ENCODE measurements at regions not wholly inside any gene's neighbourhood (a gene's known extent, or its start where the extent isn't known, plus 50 kb on each side); places are given as distances from the start of the nearest gene placed in this dataset.

DNA sequence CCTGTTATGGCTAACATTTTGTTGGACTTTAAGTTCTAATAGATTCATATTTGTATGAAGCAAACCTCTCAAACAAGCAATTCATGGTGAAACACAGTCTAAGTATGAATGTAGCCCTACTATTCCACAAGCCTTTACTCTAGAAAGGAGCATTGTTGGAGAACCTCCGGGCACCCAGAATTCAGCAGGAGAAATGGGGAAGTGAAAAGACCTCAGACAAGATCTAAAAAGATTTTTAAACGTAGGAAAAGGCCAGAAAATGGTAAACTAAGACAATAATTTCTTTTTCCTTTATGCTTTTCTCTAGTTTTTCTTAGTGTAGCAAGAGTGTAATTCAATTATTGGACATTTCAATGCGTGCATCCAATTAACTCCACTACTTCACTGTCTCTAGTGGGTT, 426.4 kb downstream of the INSC start:
- TF ChIP-seq, protein P1, sequence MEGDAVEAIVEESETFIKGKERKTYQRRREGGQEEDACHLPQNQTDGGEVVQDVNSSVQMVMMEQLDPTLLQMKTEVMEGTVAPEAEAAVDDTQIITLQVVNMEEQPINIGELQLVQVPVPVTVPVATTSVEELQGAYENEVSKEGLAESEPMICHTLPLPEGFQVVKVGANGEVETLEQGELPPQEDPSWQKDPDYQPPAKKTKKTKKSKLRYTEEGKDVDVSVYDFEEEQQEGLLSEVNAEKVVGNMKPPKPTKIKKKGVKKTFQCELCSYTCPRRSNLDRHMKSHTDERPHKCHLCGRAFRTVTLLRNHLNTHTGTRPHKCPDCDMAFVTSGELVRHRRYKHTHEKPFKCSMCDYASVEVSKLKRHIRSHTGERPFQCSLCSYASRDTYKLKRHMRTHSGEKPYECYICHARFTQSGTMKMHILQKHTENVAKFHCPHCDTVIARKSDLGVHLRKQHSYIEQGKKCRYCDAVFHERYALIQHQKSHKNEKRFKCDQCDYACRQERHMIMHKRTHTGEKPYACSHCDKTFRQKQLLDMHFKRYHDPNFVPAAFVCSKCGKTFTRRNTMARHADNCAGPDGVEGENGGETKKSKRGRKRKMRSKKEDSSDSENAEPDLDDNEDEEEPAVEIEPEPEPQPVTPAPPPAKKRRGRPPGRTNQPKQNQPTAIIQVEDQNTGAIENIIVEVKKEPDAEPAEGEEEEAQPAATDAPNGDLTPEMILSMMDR (conservative IDR thresholded peaks at IDR 0.05), result no peak
- TF ChIP-seq ZFX (IDR thresholded peaks at IDR 0.05), result no peak
